SK-N-SH treated with all-trans-retinoic acid at 6 μM for 48 hours (cell line): ENCODE measurements at regions not wholly inside any gene's neighbourhood (a gene's known extent, or its start where the extent isn't known, plus 50 kb on each side); places are given as distances from the start of the nearest gene placed in this dataset.

Experiments used
- ARNTL ChIP-seq: fragments of 450-650 bp; formaldehyde crosslinking; IDR thresholded peaks from 2 replicates; pipeline ENCODE4 v1.5.0; 2020; ENCODE audit warnings: low read depth, mild to moderate bottlenecking, moderate library complexity, borderline replicate concordance
- CREB5 ChIP-seq: fragments of 250-450 bp; sonication (Bioruptor Pico); IDR thresholded peaks from 2 replicates; pipeline ENCODE4 v1.5.1; 2020; ENCODE audit warnings: low read depth, mild to moderate bottlenecking, moderate library complexity
- ISL1 ChIP-seq: fragments of 250-450 bp; sonication (Bioruptor Pico); IDR thresholded peaks from 2 replicates; pipeline ENCODE4 v2.1.2; 2022; ENCODE audit warnings: mild to moderate bottlenecking, moderate library complexity
- PATZ1 ChIP-seq: fragments of 250-450 bp; sonication (Bioruptor Pico); IDR thresholded peaks from 2 replicates; pipeline ENCODE4 v1.8.0; 2020; ENCODE audit warnings: mild to moderate bottlenecking, moderate library complexity, borderline replicate concordance
- POU6F1 ChIP-seq: fragments of 250-450 bp; sonication (Bioruptor Pico); IDR thresholded peaks from 2 replicates; pipeline ENCODE4 v1.8.0; 2021; ENCODE audit warnings: low read depth, mild to moderate bottlenecking, moderate library complexity, borderline replicate concordance
- TCF4 ChIP-seq: fragments of 250-450 bp; sonication (Bioruptor Pico); IDR thresholded peaks from 2 replicates; pipeline ENCODE4 v1.8.0; 2021; ENCODE audit warnings: mild to moderate bottlenecking, moderate library complexity, borderline replicate concordance
- ZFP3 ChIP-seq: fragments of 250-450 bp; sonication (Bioruptor Pico); IDR thresholded peaks from 2 replicates; pipeline ENCODE4 v1.5.0; 2020; ENCODE audit warnings: mild to moderate bottlenecking, moderate library complexity
- ZFP30 ChIP-seq: fragments of 450-650 bp; formaldehyde crosslinking; IDR thresholded peaks from 2 replicates; pipeline ENCODE4 v1.5.0; 2022; ENCODE audit warnings: mild to moderate bottlenecking, moderate library complexity
- ZNF565 ChIP-seq: fragments of 450-650 bp; formaldehyde crosslinking; conservative IDR thresholded peaks from 2 replicates; pipeline ENCODE4 v1.5.0; 2020; ENCODE audit warnings: low read depth, mild to moderate bottlenecking, moderate library complexity

DNA sequence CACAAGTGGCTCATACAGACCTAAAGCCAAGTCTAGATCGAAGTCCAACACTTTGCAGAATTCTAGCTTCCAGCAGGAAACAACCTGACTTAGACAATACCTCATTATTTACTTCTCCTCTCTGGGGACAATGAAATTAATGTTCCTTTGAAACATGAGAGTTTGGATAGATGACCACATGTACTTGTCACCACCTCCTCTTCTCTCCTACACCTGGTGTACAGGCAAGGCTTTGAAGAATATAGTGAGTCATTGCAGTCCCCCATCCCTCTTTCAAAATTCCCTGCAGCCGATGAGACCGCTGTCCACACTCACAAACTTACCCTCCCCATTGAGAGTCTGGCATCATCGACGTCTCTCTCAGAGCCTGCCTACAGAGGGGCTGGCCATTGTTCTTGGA, 189.0 kb upstream of the HES1 start:
- no peak for TF ChIP-seq ISL1
- TF ChIP-seq CREB5: no peak
- TF ChIP-seq PATZ1 (CRISPR knock-in tag): no peak
- no peak for TF ChIP-seq POU6F1 (CRISPR knock-in tag)
- no peak for TF ChIP-seq TCF4 (CRISPR knock-in tag)
- TF ChIP-seq ZNF565 (CRISPR knock-in tag): no peak
- TF ChIP-seq ZFP3 (CRISPR knock-in tag): no peak
- TF ChIP-seq ARNTL (CRISPR knock-in tag): no peak
- no peak for TF ChIP-seq ZFP30
